ENCODE measurements at regions not wholly inside any gene's neighbourhood (a gene's known extent, or its start where the extent isn't known, plus 50 kb on each side); places are given as distances from the start of the nearest gene placed in this dataset.

DNA sequence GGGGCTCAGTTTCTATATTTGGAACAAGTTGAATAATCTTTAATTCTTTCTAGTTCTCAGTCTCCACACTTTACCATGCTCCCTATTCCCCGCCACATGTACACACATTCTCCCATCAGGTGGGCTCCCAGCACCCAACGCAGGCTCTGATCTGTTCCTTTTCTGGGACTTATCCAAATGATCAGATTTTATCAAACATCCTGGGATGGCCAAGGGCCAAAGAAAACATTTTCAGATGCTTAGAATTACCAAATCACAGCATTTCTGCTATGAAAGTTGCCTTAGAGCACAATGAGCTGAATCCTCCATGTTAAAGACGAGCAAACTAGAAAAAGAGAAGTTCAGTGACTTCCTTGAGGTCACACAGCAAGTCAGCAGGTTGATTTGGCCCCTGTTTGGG is 153.4 kb downstream of the SEC61B start:
- no peak overlapping the region for H2AFZ ChIP-seq (ENCODE audit: insufficient read depth, low read depth, low read length, poor library complexity, severe bottlenecking)
- no peaks in the 10 kb centered on the region for H3K9me3 Mint-ChIP-seq
- H3K27me3 Mint-ChIP-seq (ENCODE audit: low read depth in 3 of 3) = peaks cover 4 to 10% (median 6%) of the 10 kb centered on the region in 3 donors
- 74% methylated on average over 3 of the region's 3 CpGs for WGBS (ENCODE audit: insufficient coverage)
- no peak overlapping the region for H3K4me3 Mint-ChIP-seq
- H3K4me3 ChIP-seq (replicated peaks in 1 of 3; ENCODE audit: low read depth in 2 of 3, low read length in 3 of 3) = no peak overlapping the region
- H4K20me1 ChIP-seq (ENCODE audit: insufficient read depth, low read length) = no peaks in the 10 kb centered on the region
- H3K4me2 ChIP-seq (replicated peaks; ENCODE audit: extremely low read depth, low read length, poor library complexity, severe bottlenecking) = no peak overlapping the region
- H3K36me3 Mint-ChIP-seq = no peaks in the 10 kb centered on the region
- H3K9ac ChIP-seq (ENCODE audit: insufficient read depth, low read length, poor library complexity, severe bottlenecking) = no peak overlapping the region
- H3K4me1 ChIP-seq (ENCODE audit: control insufficient read depth in 1 of 2, insufficient read depth in 2 of 2, low read length in 2 of 2) = no peaks in the 10 kb centered on the region
- no peak for DNase-seq
- no peaks in the 10 kb centered on the region for H3K36me3 ChIP-seq (replicated peaks in 1 of 2; ENCODE audit: control insufficient read depth in 1 of 2, insufficient read depth in 2 of 2, low read length in 2 of 2)
- no peak overlapping the region for H3K27ac ChIP-seq (ENCODE audit: low read depth in 1 of 2, low read length in 2 of 2)
- intact Hi-C loops (cut with micrococcal nuclease) = no loop called here
- no peak overlapping the region for H3K27ac Mint-ChIP-seq
- no peaks in the 10 kb centered on the region for H3K9me3 ChIP-seq (replicated peaks in 1 of 2; ENCODE audit: control insufficient read depth in 1 of 2, insufficient read depth in 1 of 2, low read length in 2 of 2)
- no peaks in the 10 kb centered on the region for H3K27me3 ChIP-seq (ENCODE audit: control insufficient read depth in 2 of 2, insufficient read depth in 2 of 2, low read length in 2 of 2)
- H3K79me2 ChIP-seq (ENCODE audit: insufficient read depth, low read length) = no peaks in the 10 kb centered on the region
- TF ChIP-seq, protein P1, sequence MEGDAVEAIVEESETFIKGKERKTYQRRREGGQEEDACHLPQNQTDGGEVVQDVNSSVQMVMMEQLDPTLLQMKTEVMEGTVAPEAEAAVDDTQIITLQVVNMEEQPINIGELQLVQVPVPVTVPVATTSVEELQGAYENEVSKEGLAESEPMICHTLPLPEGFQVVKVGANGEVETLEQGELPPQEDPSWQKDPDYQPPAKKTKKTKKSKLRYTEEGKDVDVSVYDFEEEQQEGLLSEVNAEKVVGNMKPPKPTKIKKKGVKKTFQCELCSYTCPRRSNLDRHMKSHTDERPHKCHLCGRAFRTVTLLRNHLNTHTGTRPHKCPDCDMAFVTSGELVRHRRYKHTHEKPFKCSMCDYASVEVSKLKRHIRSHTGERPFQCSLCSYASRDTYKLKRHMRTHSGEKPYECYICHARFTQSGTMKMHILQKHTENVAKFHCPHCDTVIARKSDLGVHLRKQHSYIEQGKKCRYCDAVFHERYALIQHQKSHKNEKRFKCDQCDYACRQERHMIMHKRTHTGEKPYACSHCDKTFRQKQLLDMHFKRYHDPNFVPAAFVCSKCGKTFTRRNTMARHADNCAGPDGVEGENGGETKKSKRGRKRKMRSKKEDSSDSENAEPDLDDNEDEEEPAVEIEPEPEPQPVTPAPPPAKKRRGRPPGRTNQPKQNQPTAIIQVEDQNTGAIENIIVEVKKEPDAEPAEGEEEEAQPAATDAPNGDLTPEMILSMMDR (IDR thresholded peaks at IDR 0.05) = no peak
- no peaks in the 10 kb centered on the region for H3K4me1 Mint-ChIP-seq

DNA sequence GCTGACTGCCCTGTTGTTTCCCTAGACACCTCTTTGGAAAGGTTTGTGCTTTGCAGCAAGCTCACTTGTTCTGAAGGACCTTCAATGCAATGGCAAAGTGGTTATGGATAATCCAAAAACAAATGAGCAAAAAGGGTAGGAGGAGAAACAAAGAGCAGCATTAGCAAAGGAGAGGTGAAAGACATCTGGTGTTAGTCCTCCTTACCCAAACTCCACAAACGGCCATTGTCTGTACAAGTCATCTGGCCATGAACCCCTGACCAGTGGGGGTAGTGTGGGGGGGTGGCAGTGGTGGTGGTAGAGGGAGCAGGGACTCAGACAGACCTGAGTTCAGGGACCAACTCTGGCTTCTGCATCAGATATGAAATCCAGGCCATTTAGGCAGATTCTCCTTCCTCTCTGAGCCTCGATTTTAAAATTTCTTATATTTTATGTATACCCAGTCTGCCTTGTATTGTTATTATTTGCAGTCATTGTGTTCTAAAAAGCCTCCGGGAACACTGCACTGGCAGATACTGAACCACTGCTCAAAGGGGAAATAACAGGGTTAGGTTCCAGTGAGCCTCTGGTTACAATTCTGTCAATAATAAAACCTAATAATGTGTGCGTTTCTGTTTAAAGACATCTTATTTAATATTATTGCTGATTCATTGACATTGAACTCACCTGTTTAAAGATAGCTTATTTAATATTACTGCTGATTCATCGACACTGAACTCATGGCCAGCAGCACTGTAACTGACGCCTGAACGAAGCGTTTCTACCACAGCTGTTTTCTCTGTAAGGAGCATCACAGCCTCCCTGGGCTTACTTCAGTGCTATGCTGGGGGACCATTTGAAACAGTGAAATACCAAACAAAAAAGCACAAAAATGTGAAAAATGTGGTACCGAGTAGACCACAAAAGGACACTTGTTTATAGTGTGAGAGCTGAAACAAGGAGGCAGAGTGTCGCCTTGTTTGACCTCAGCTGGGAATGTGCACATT is 156.0 kb downstream of the SEC61B start:
- no peak overlapping the region for H3K27ac ChIP-seq (ENCODE audit: low read depth in 1 of 2, low read length in 2 of 2)
- TF ChIP-seq, protein P1 (IDR thresholded peaks at IDR 0.05) = no peak
- no peak overlapping the region for H3K9ac ChIP-seq (ENCODE audit: insufficient read depth, low read length, poor library complexity, severe bottlenecking)
- no peaks in the 10 kb centered on the region for H4K20me1 ChIP-seq (ENCODE audit: insufficient read depth, low read length)
- no peak overlapping the region for H3K4me3 Mint-ChIP-seq
- intact Hi-C loops (cut with micrococcal nuclease) = no loop called here
- WGBS (ENCODE audit: insufficient coverage) = 97% methylated on average over 6 of the region's 10 CpGs
- H3K27ac Mint-ChIP-seq = no peak overlapping the region
- H3K4me2 ChIP-seq (replicated peaks; ENCODE audit: extremely low read depth, low read length, poor library complexity, severe bottlenecking) = no peak overlapping the region
- H3K36me3 ChIP-seq (replicated peaks in 1 of 2; ENCODE audit: control insufficient read depth in 1 of 2, insufficient read depth in 2 of 2, low read length in 2 of 2) = no peaks in the 10 kb centered on the region
- H3K9me3 Mint-ChIP-seq = no peaks in the 10 kb centered on the region
- no peak overlapping the region for H3K4me3 ChIP-seq (replicated peaks in 1 of 3; ENCODE audit: low read depth in 2 of 3, low read length in 3 of 3)
- DNase-seq = no peak
- no peaks in the 10 kb centered on the region for H3K79me2 ChIP-seq (ENCODE audit: insufficient read depth, low read length)
- H3K27me3 Mint-ChIP-seq (ENCODE audit: low read depth in 3 of 3) = peaks cover 6 to 7% (median 6%) of the 10 kb centered on the region in 3 donors
- no peaks in the 10 kb centered on the region for H3K9me3 ChIP-seq (replicated peaks in 1 of 2; ENCODE audit: control insufficient read depth in 1 of 2, insufficient read depth in 1 of 2, low read length in 2 of 2)
- H3K27me3 ChIP-seq (ENCODE audit: control insufficient read depth in 2 of 2, insufficient read depth in 2 of 2, low read length in 2 of 2) = no peaks in the 10 kb centered on the region
- no peak overlapping the region for H2AFZ ChIP-seq (ENCODE audit: insufficient read depth, low read depth, low read length, poor library complexity, severe bottlenecking)
- H3K4me1 ChIP-seq (ENCODE audit: control insufficient read depth in 1 of 2, insufficient read depth in 2 of 2, low read length in 2 of 2) = no peaks in the 10 kb centered on the region
- H3K36me3 Mint-ChIP-seq = no peaks in the 10 kb centered on the region
- H3K4me1 Mint-ChIP-seq = no peaks in the 10 kb centered on the region

Data from CD14-positive monocyte (primary cell).